Right renal cortex interstitium (tissue), 3 donors: ENCODE measurements at regions not wholly inside any gene's neighbourhood (a gene's known extent, or its start where the extent isn't known, plus 50 kb on each side); places are given as distances from the start of the nearest gene placed in this dataset.
"Not testable (repeated sequence)": the region's sequence is repeated elsewhere in the genome, so short reads cannot be mapped to it uniquely, and the experiment has no call there.

Source experiments
- DNase-seq, 3 donors: peaks; one replicate each; pipeline ENCODE4 v3.0.0-alpha.2; 2013; ENCODE audit warnings: low read depth in 3 of 3, low spot score in 2 of 3

GRCh38 chr14:87640553-87640952 lies 352.4 kb downstream of the GALC start:
- no peak for DNase-seq

DNA sequence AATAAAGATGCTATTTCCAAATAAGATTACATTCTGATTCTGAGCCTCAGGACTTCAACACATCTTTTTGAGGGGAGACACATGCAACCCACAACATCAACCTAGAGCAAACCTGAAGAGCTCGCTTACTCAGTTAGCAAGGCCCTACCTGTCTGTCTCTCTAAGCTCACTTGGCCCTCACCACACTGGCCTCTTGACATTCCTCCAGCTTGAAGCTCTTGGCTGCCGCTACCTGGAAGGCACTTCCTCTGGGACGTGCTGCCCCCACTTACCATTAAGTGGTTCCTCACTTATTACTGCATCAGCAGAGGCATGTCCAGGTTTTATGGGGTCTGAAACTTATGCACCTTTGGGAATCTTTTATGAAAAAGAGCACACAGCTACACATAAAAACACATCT lies 354.8 kb downstream of the GALC start:
- DNase-seq = no peak

DNA sequence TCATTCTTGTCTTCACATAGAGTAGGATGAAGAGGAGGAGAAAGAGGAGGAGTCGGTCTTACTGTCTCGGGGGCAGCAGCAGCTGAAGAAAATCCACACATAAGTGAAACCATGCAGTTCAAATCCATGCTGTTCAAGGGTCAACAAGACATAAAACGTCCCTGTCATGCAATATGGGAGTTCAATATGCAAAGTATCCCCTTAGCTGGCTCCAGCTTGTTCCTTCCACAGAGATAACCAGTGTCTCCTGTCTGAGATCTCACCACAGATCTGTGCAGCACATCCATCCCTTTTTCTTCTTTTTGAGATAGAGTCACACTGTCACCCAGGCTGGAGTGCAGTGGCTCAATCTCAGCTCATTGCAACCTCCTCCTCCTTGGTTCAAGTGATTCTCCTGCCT lies 357.5 kb downstream of the GALC start:
- DNase-seq = no peak

GRCh38 chr14:87632796-87633195 lies 360.2 kb downstream of the GALC start:
- DNase-seq = no peak

DNA sequence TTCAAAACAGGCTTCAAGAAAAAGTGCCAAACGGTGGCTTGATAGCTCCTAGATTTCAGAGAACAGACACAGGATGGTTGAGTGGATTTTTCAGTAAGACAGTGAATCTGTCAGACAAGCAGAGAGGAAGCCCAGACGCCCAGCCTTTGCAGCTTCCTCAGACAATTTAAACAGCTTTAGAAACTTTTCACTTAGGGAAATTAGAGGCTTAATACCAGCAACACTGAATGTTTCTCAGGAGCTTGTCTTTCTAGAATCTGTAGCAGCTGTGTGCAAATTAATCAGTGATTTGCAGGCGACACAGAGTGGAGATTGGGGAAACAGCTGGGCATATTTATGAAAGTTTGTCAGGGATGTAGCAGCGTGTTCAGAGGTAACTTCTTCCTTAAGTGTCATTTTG lies 362.1 kb downstream of the GALC start:
- DNase-seq = no peak

DNA sequence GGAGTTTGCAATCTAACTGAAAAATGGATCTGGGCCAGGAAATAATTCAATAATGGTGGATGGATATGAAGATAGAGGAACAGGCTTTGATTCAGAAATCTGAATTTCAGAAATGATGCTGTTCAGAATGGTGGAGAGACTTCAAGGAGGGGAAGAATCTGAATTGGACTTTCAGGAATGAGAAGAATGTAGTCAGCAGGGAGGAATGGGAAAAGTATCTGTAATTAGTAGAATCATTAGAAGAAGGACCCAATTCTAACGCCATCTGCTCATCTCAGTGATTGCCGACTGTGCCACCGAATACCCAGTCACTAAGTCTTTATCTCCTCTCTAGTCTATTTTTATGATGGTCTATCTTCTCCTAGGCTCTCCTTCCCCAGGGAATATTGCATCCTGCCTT lies 363.2 kb downstream of the GALC start:
- no peak for DNase-seq

DNA sequence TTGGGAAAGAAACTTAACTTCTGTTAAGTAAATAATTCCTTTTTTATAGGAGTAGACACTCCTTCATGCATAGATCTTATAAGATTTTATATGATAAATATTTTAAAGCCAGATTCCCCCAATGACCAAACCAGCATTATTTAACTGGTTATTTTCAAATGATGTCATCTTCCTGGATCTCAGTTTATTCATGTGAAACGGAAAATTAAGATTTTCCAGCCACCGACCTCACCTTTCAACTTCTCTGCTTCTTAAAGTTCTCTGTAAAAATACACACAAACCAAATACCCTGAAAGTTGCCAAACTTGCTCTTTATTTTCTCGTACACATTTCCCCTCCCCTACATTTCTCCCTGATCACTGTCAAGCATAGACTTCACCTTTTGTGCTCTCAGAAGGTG lies 364.2 kb downstream of the GALC start:
- DNase-seq = no peak

GRCh38 chr14:87628129-87628528 lies 364.9 kb downstream of the GALC start:
- peak; percentile 53 to 67 (median 56) for DNase-seq

DNA sequence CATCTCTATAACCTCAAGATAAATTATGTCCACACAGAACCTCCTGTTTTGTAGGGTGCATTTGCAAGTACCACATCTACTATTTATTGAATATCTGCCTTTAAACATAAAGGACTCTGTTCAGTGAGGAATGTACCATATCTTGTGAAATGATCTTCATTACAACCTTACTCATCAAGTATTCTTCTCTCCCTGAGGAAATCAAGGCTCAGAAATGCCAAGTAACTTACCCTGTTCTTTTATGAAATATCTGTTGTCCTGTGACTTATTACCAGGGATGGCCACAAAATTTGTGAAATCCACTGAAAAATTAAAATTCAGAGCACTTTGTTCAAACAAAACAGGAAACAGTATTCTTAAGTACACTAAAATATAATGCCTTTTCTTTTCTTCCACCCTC lies 366.7 kb downstream of the GALC start:
- no peak for DNase-seq

DNA sequence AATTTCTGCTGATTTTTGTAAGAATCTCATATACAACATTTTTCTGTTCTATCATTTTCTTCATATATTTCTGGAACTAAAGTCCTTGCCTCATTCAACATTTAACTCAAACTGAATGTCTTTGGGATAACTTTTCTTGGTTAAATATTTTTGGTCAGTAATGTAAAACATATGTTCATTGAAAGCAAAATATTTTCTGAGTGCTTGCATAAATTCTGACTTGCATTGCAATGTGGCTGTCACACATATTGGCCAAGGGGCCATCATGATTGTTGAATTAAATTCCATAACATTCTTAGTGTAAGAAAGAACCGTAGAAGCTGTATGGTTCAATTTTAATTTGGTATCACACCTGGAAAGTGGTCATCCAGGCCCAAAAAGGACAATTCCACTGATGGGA lies 369.4 kb downstream of the GALC start:
- DNase-seq = no peak

DNA sequence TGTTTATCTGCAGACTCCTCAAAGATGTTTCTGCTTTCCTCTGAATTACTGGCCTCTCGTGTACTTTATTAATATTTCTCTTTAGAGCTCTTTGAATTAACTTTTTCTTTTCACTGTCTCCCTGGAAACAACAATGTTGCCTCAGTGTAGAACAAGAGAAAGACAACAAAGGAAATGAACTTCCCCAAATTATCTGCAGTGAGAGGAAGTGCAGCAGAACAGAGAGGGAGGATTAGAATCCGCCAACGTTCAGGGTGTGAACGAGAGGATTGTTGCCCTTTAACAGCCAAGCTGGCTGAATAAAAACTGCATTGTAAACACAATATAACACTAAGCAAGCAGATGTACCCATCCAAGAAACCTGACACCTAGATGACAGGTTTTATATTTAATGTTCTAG lies 375.9 kb downstream of the GALC start:
- no peak for DNase-seq

GRCh38 chr14:87615822-87616679 lies 376.9 kb downstream of the GALC start:
- DNase-seq = peak; percentile 42 to 54 (median 49)

DNA sequence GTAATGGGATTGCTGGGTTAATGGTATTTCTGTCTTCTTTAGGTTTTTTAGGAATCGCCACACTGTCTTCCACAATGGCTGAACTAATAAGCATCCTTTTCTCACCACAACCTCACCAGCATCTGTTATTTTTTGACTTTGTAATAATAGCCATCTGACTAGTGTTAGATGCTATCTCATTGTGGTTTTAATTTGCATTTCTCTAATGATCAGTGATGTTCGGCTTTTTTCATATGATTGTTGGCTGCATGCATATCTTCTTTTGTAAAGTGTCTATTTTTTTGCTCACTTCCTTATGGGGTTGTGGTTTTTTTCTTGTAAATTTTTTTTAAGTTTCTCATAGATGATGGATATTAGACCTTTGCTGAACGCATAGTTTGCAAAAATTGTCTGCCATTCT lies 377.9 kb downstream of the GALC start:
- DNase-seq = no peak

DNA sequence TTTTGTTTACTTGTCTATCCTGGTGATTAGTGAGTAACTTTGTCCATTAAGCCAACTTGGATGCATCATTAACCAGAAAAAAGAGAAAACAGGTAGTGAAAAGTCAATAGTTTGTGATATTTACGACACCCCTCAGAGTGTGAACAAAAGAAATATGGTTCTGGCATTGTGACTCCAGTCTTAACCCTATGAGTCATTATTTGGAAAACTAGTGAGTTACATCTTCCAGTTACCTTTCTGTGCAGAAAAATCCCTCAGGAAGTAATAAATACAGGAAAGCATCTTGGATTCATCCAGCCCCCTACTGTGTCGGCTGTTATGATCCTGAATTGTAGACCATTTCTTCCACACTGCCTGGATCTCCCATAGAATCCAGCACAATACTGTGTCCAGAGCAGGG lies 379.1 kb downstream of the GALC start:
- DNase-seq = no peak

GRCh38 chr14:87607056-87607455 lies 385.9 kb downstream of the GALC start:
- DNase-seq = not testable (repeated sequence)

GRCh38 chr14:87601036-87601435 lies 391.9 kb downstream of the GALC start:
- DNase-seq = no peak

GRCh38 chr14:87600240-87600639 lies 392.7 kb downstream of the GALC start:
- DNase-seq = no peak

DNA sequence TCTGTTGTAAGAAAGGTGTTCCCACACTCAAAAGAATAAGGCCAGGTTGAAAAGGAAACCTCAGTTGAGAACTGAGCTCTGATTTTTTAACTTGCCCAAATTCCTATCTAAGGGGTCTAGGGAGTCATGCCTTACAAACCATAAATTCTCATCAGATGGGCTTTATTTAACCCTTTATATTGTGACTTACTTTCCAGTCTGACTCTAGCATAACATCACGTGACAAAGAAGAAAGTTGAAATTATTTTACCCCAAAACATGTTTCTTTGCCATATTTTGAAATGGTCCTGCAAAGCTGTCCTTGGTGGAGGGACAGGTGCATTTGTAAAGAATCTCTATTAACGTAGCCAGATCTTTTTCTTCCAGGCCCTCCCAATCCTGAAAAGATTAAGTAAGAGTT lies 411.7 kb downstream of the GALC start:
- DNase-seq = no peak

DNA sequence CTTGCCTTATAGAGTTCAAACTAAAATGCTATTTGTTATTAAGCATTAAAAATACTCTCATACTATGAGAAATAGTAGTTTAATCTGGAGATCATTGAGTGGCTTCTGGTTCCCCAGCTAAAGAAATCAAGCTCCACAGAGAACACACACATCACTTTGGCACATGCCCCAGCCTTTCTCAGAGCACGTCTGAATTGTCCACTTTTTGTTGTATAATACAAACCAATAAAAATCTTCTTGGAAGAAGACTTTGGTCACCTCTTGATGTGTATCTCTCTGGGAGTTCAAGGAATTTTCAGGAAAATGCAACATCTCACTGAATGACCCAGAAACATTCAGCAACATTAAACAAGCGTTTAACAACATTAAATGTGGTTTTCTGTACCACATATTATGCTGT lies 413.9 kb downstream of the GALC start:
- DNase-seq = no peak

DNA sequence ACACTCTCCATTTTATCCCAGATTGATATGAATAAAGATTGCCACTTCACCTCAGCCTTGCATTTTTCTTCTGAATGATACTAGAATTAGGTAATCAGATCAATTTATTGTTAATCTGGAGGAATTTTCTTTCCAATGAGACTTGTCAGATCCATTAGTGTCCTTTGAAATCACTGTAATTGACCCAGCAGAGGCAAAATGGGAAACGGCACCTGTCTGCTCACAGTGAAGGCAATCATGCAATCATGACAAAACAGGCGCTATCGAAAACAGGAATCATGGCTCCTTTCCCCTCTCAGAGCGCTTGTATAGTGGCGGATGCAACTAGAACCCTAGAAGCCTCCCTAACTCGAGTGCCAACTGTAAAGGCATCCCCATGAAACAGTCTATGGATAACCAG lies 417.6 kb downstream of the GALC start:
- DNase-seq = no peak

DNA sequence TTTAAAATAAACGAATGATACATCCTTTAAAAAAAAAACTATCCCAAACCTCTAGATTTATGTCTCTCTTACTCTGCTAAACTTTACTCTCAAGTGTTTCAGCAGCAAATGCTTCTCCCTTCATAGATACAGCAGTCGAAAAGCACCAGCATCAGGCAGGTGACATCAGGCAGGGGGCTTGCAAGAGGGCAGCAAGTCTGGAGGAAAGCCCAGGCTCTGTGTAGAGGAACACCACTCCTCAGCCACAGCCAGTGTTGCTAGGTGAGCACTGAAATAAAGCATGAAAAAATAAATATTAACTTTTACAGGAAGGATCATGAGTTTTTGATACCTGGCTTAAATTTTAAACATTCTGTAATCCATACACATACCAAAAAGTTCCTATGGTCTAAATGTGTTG lies 419.4 kb downstream of the GALC start:
- DNase-seq = no peak

- no peak for DNase-seq
These were observed 425.2 kb downstream of the GALC start for GRCh38 chr14:87567618-87568295.
